ENCODE measurements at regions not wholly inside any gene's neighbourhood (a gene's known extent, or its start where the extent isn't known, plus 50 kb on each side); places are given as distances from the start of the nearest gene placed in this dataset.

- 47% methylated on average over 15 of the region's 15 CpGs for WGBS (ENCODE audit: insufficient coverage, insufficient replicate concordance, low lambda C conversion rate, missing lambda C conversion rate)
- Histone ChIP-seq H2AFZ (ENCODE audit: control insufficient read depth, low read depth, low read length) (no peak overlapping the region), H4K20me1 (ENCODE audit: control insufficient read depth, insufficient read depth) (no peaks in the 10 kb centered on the region), H3K4me2 (ENCODE audit: control insufficient read depth, insufficient read depth) (no peak overlapping the region), H3K27ac (ENCODE audit: control insufficient read depth, insufficient read depth) (no peak overlapping the region), H3K79me2 (ENCODE audit: control insufficient read depth, insufficient read depth, low read length) (no peaks in the 10 kb centered on the region), H3K4me3 (no peak overlapping the region), H3K9ac (ENCODE audit: control insufficient read depth, insufficient read depth, low read length) (no peak overlapping the region), H3K27me3 (replicated peaks in 1 of 2; ENCODE audit: control insufficient read depth in 2 of 2, insufficient read depth in 2 of 2, low read length in 1 of 2) (0 out of 4 replicates have a peak, but pooled peaks cover 0 to under 1% of the 10 kb centered on the region in 2 experiments), H3K9me3 (replicated peaks; ENCODE audit: control insufficient read depth, insufficient read depth, low read length) (no peaks in the 10 kb centered on the region), H3K36me3 (ENCODE audit: control insufficient read depth in 2 of 2, insufficient read depth in 2 of 2, low read length in 1 of 2) (no peaks in the 10 kb centered on the region), H3K4me1 (ENCODE audit: control insufficient read depth, insufficient read depth, low read length) (no peaks in the 10 kb centered on the region)
- RAD21 ChIA-PET (ENCODE audit: unreplicated experiment), result no interaction called here
- ATAC-seq (no peak), FAIRE-seq (no peak), DNase-seq (ENCODE audit: low read depth, low spot score) (no peak)
- BruUV-seq (replicated peaks), result no TSS peak
- CTCF ChIA-PET, result no interaction called here
- in situ Hi-C loops (cut with MboI), result no loop called here
- SMC1A ChIA-PET (ENCODE audit: uncharacterized antibody, unreplicated experiment), result interaction anchor here (1.8 kb wide), 1 partner anchor 11 kb away, joined by 7 read pairs; no protein-coding TSS in a partner anchor
- TF ChIP-seq GABPA (IDR thresholded peaks at IDR 0.05; ENCODE audit: low read depth) (no peak), MAX (IDR thresholded peaks at IDR 0.05; ENCODE audit: low read depth, low read length) (no peak), ZNF687 (IDR thresholded peaks at IDR 0.05) (no peak), KDM1A (IDR thresholded peaks at IDR 0.05; ENCODE audit: borderline replicate concordance) (no peak), MYC (IDR thresholded peaks at IDR 0.05; ENCODE audit: insufficient read depth, insufficient read length, insufficient replicate concordance, low read length, severe bottlenecking) (no peak), DPF2 (IDR thresholded peaks at IDR 0.05) (no peak), POLR2AphosphoS2 (IDR thresholded peaks at IDR 0.05; ENCODE audit: low read depth, low read length) (no peak)
- intact Hi-C loops (cut with micrococcal nuclease; ENCODE audit: unreplicated experiment), result no loop called here
- POLR2A ChIA-PET, result no interaction called here
Measured at GRCh38 chr5:158313733-158314464, 455.0 kb upstream of the CLINT1 start.
